Heart left ventricle (tissue), 13 donors: ENCODE measurements at regions not wholly inside any gene's neighbourhood (a gene's known extent, or its start where the extent isn't known, plus 50 kb on each side); places are given as distances from the start of the nearest gene placed in this dataset.

Experiments
- CTCF ChIP-seq, 12 donors: fragments of 200-600 bp; sonication (generic) in 4 of 12; IDR thresholded peaks; one replicate each; pipeline versions ENCODE4 v1.5.0 to v1.8.0; 2018 to 2022; ENCODE audit warnings: antibody characterized with exemption in 12 of 12, mild to moderate bottlenecking in 5 of 12
- POLR2A ChIP-seq, 2 donors: fragments of 450-650 bp; IDR thresholded peaks; one replicate each; pipeline ENCODE4 v1.6.1; 2017; ENCODE audit warnings: antibody characterized with exemption in 2 of 2, mild to moderate bottlenecking in 2 of 2, moderate library complexity in 2 of 2
- donor health status: ischemic (EF 13 %, LVEDD 7.1; RV severe dilation, severe dysfunction).
- donor health status: DM: no; HTN: yes; CAD: no.
- donor health status: DM: no; HTN: no; CAD: no.
- donor health status: ischemic (EF 25% LVEDD 6.9; RV normal size, moderate dysfunction).
- donor health status: ischemic (EF 25% LVEDD 5.7; RV mildly dilated, moderate dysfunction).
- donor health status: ischemic (EF 35%, LVEDD 5.7; RV mildly dilated, moderate dysfunction).
- donor health status: nonischemic (EF 11% LVEDD 7.7; RV severe dilation, severe dysfunction).
- donor health status: DM: yes; HTN: yes; CAD: no.
- donor health status: PGD.
- donor health status: ischemic (EF 29% LVEDD 5.4; RV normal size, mild dysfunction).
- donor health status: nonischemic (EF 23%, LVEDD 6.1; RV moderate dilation, normal function).

GRCh38 chrX:104324461-104325212 lies 69.9 kb upstream of the ESX1 start:
- TF ChIP-seq CTCF (IDR thresholded peaks at IDR 0.05) (no peak), POLR2A (IDR thresholded peaks at IDR 0.05) (no peak)
